A673 (cell line): ENCODE measurements at regions not wholly inside any gene's neighbourhood (a gene's known extent, or its start where the extent isn't known, plus 50 kb on each side); places are given as distances from the start of the nearest gene placed in this dataset.

Experiments
- BruUV-seq: library from RNA; stranded (reverse); fragments of 400-500 nt; replicated peaks from 2 replicates; lab custom pipeline; 2021; lab: Mats Ljungman, UMichigan
- CTCF ChIA-PET: fragments of 300-600 bp; sonication (Branson Sonifier 250); formaldehyde crosslinking; loops from one replicate; lab custom pipeline; 2022; ENCODE audit warnings: antibody characterized with exemption; lab: Charles Lee
- POLR2A ChIA-PET: fragments of 300-600 bp; sonication (Branson Sonifier 250); formaldehyde crosslinking; loops from one replicate; lab custom pipeline; 2022; ENCODE audit warnings: antibody characterized with exemption; ENCODE audit not compliant: low non-redundant PET; lab: Charles Lee
- DNase-seq: peaks from one replicate; pipeline ENCODE4 v3.0.0-alpha.2; 2015; ENCODE audit warnings: low spot score
- H3K27ac ChIP-seq: fragments of 200-600 bp; sonication (generic); 2 replicates; pipeline ENCODE4 v1.5.1; 2016; ENCODE audit warnings: mixed run types, low read depth, mild to moderate bottlenecking, mixed read lengths, antibody characterized with exemption, low read length; ENCODE audit not compliant: poor library complexity, severe bottlenecking
- H3K27me3 ChIP-seq: fragments of 200-600 bp; sonication (generic); replicated peaks from 2 replicates; pipeline ENCODE4 v1.6.1; 2017; ENCODE audit warnings: mixed run types, low read depth, mild to moderate bottlenecking, mixed read lengths, antibody characterized with exemption, low read length; ENCODE audit not compliant: insufficient read depth, poor library complexity
- H3K36me3 ChIP-seq: fragments of 200-600 bp; sonication (generic); 2 replicates; pipeline ENCODE4 v1.6.1; 2016; ENCODE audit warnings: mixed run types, mild to moderate bottlenecking, mixed read lengths, antibody characterized with exemption, low read length; ENCODE audit not compliant: insufficient read depth, poor library complexity, severe bottlenecking
- H3K4me1 ChIP-seq: fragments of 200-600 bp; sonication (generic); 2 replicates; pipeline ENCODE4 v1.6.1; 2017; ENCODE audit warnings: mixed run types, mild to moderate bottlenecking, mixed read lengths, antibody characterized with exemption, low read length; ENCODE audit not compliant: insufficient read depth, poor library complexity, severe bottlenecking
- H3K4me3 ChIP-seq: fragments of 200-600 bp; sonication (generic); 2 replicates; pipeline ENCODE4 v1.5.1; 2016; ENCODE audit warnings: low read depth, mixed run types, mild to moderate bottlenecking, mixed read lengths, low read length; ENCODE audit not compliant: poor library complexity, severe bottlenecking
- H3K9me3 ChIP-seq: fragments of 200-600 bp; sonication (generic); 2 replicates; pipeline ENCODE4 v1.6.1; 2016; ENCODE audit warnings: mixed run types, low read depth, mild to moderate bottlenecking, mixed read lengths, antibody characterized with exemption, low read length; ENCODE audit not compliant: poor library complexity, severe bottlenecking
- EZH2 ChIP-seq: fragments of 200-600 bp; sonication (generic); IDR thresholded peaks from 2 replicates; pipeline ENCODE4 v1.6.1; 2017; ENCODE audit warnings: borderline replicate concordance, low read depth, mild to moderate bottlenecking, mixed read lengths, antibody characterized with exemption, low read length; ENCODE audit not compliant: poor library complexity, severe bottlenecking
- intact Hi-C: fragments of 100-400 bp; cut with micrococcal nuclease; formaldehyde crosslinking; loops from one replicate; pipeline ENCODE4 v1.10.0; 2022; ENCODE audit not compliant: unreplicated experiment
- TF ChIP-seq, protein P1 (sequence below): fragments of 300-800, 200-600 bp; sonication (generic); conservative IDR thresholded peaks from 2 replicates; pipeline ENCODE4 v1.5.1; 2017; ENCODE audit warnings: low read depth, mild to moderate bottlenecking, antibody characterized with exemption, low read length, moderate library complexity, mixed read lengths

DNA sequence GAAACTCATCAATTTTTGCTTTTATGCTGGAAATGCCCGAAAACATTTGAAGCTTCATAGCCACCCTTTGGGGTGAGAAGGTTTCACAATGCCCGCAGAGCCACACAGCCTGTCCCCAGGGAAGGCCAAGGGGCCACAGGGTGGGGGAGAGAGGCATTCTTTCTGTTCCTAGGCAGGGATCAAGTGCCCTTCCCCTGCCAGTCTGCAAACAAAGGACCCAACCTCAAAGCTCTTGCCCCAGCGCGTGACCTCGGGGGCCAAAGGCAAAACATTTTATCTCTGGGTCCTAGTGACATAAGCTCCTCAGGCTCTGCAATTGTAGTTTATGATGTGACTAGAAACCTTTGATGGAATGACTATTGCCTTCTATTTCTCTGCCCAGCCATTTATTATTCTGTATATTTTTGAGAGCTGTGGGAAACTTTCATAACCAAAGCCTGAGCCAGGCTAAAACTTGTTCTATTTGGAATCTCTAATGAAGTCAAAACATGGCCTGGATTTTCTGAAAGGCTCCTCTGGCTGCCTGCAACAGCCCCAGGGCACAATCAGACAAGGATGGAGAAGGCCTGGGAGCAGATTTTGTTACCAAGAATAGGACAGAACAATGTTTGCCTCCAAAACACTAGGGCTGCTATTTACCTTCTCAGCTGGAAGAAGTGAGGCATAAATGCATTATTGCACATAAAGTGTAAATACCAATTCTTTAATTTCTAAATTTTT lies 137.2 kb upstream of the KCTD1 start:
- no peaks in the 10 kb centered on the region for H3K9me3 ChIP-seq
- H3K27me3 ChIP-seq = peaks cover 20% of the 10 kb centered on the region
- H3K27ac ChIP-seq = no peak overlapping the region
- TF ChIP-seq EZH2 = no peak
- TF ChIP-seq, protein P1, sequence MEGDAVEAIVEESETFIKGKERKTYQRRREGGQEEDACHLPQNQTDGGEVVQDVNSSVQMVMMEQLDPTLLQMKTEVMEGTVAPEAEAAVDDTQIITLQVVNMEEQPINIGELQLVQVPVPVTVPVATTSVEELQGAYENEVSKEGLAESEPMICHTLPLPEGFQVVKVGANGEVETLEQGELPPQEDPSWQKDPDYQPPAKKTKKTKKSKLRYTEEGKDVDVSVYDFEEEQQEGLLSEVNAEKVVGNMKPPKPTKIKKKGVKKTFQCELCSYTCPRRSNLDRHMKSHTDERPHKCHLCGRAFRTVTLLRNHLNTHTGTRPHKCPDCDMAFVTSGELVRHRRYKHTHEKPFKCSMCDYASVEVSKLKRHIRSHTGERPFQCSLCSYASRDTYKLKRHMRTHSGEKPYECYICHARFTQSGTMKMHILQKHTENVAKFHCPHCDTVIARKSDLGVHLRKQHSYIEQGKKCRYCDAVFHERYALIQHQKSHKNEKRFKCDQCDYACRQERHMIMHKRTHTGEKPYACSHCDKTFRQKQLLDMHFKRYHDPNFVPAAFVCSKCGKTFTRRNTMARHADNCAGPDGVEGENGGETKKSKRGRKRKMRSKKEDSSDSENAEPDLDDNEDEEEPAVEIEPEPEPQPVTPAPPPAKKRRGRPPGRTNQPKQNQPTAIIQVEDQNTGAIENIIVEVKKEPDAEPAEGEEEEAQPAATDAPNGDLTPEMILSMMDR = no peak
- no TSS peak for BruUV-seq
- DNase-seq = no peak
- no peaks in the 10 kb centered on the region for H3K4me1 ChIP-seq
- no peak overlapping the region for H3K4me3 ChIP-seq
- ChIA-PET POLR2A (no interaction called here), CTCF (no interaction called here)
- H3K36me3 ChIP-seq = no peaks in the 10 kb centered on the region
- intact Hi-C loops = no loop called here

DNA sequence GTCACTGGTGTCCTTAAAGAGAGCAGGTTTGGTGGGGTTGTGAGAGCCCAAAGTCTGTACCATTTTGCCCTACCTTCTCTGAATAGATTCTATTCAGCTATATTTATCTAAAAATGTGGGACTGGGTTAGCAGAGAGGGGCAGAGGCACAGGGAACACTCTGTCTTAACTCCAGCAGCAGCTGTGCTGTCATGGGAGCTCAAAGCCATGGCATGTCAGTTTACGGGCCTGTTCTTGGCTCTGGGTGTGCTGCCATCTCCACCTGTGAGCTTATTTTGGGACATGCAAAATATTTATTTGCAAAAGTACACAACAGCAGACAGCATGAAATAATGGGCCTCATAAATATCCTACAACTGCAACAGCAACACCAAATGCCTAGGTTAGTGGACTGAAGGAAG lies 129.6 kb upstream of the KCTD1 start:
- intact Hi-C loops = no loop called here
- DNase-seq = no peak
- CTCF ChIA-PET = no interaction called here
- POLR2A ChIA-PET = no interaction called here
- no peak overlapping the region for H3K27ac ChIP-seq
- no peaks in the 10 kb centered on the region for H3K9me3 ChIP-seq
- H3K4me3 ChIP-seq = no peak overlapping the region
- peaks cover 16% of the 10 kb centered on the region for H3K27me3 ChIP-seq
- no peaks in the 10 kb centered on the region for H3K4me1 ChIP-seq
- no peaks in the 10 kb centered on the region for H3K36me3 ChIP-seq
- no TSS peak for BruUV-seq
- TF ChIP-seq, protein P1 = no peak
- TF ChIP-seq EZH2 = no peak

DNA sequence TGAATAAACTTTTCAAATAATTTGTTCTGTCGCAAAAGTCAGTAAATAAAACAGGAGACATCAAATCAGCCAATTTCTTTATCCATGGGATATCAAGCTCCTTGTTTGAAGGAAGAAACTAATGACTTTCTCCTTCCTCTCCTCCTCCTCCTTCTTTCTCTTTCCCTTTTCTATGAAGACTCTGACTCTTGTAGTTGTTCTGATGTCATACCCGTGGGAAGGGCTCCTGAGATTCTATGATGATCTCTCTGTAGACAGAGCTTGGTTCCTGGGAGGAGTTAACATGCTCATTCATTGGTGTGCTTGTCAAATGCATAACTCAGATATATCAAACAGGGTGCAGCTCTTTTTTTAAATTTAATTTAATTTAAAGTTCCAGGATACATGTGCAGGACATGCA lies 118.7 kb upstream of the KCTD1 start:
- H3K27ac ChIP-seq = no peak overlapping the region
- DNase-seq = no peak
- ChIA-PET POLR2A (no interaction called here), CTCF (no interaction called here)
- no peak overlapping the region for H3K4me3 ChIP-seq
- TF ChIP-seq, protein P1 = no peak
- TF ChIP-seq EZH2 = no peak
- peaks cover 40% of the 10 kb centered on the region for H3K27me3 ChIP-seq
- H3K4me1 ChIP-seq = no peaks in the 10 kb centered on the region
- no peaks in the 10 kb centered on the region for H3K9me3 ChIP-seq
- no TSS peak for BruUV-seq
- H3K36me3 ChIP-seq = no peaks in the 10 kb centered on the region
- intact Hi-C loops = no loop called here
